Erythroblast (primary cell): ENCODE measurements at regions not wholly inside any gene's neighbourhood (a gene's known extent, or its start where the extent isn't known, plus 50 kb on each side); places are given as distances from the start of the nearest gene placed in this dataset.

Experiments
- GATA1 ChIP-seq: IDR thresholded peaks from 2 replicates; pipeline ENCODE4 v1.6.1; 2011; ENCODE audit warnings: low read depth, mild to moderate bottlenecking, control low read depth, low read length, moderate library complexity
- POLR2A ChIP-seq: IDR thresholded peaks from 2 replicates; pipeline ENCODE4 v1.6.1; 2011; ENCODE audit warnings: mild to moderate bottlenecking, low read length

GRCh38 chr6:93644611-93645010 is 225.3 kb upstream of the EPHA7 start:
- TF ChIP-seq POLR2A = no peak
- no peak for TF ChIP-seq GATA1
